HEK293 (cell line): ENCODE measurements at regions not wholly inside any gene's neighbourhood (a gene's known extent, or its start where the extent isn't known, plus 50 kb on each side); places are given as distances from the start of the nearest gene placed in this dataset.

Experiments used
- CTCF ChIA-PET: fragments of 350-600 bp; formaldehyde crosslinking; extraction: SDS; loops from one replicate; lab custom pipeline; 2021; ENCODE audit warnings: antibody characterized with exemption; lab: Yijun Ruan, JAX
- POLR2A ChIA-PET: fragments of 300-600 bp; formaldehyde crosslinking; extraction: SDS; loops from one replicate; lab custom pipeline; 2020; ENCODE audit warnings: antibody characterized with exemption, inconsistent platforms; lab: Yijun Ruan, JAX
- H3K27ac ChIP-seq: fragments of 200-500 bp; sonication (Bioruptor generic); 2 replicates; pipeline ENCODE4 v1.5.1; 2014; ENCODE audit warnings: low read depth, low read length, control low read depth, inconsistent platforms; ENCODE audit errors: extremely low read depth
- H3K36me3 ChIP-seq, 2 experiments: fragments of 200-500 bp in 1 of 2; sonication (Bioruptor generic) in 1 of 2; 1 replicate in 1 of 2; 2 replicates in 1 of 2; pipeline ENCODE4 v1.5.1; 2014 to 2017; ENCODE audit warnings: inconsistent platforms in 2 of 2, low read length in 2 of 2; ENCODE audit not compliant: control insufficient read depth in 2 of 2, insufficient read depth in 1 of 2
- H3K4me1 ChIP-seq: fragments of 200-500 bp; sonication (Bioruptor generic); 2 replicates; pipeline ENCODE4 v1.5.1; 2014; ENCODE audit warnings: mild to moderate bottlenecking, low read length, inconsistent platforms; ENCODE audit not compliant: control insufficient read depth, insufficient read depth
- H3K4me3 ChIP-seq: 2 replicates; pipeline ENCODE4 v1.5.1; 2011; ENCODE audit warnings: low read depth, mild to moderate bottlenecking, control low read depth, low read length, moderate library complexity
- H3K9me3 ChIP-seq: fragments of 200-500 bp; sonication (Bioruptor generic); 2 replicates; pipeline ENCODE4 v1.5.1; 2014; ENCODE audit warnings: low read depth, low read length, inconsistent platforms; ENCODE audit not compliant: control insufficient read depth, insufficient read depth
- GFI1B ChIP-seq: fragments of 450-650 bp; formaldehyde crosslinking; IDR thresholded peaks from 2 replicates; pipeline ENCODE4 v1.5.1; 2016; ENCODE audit warnings: missing biosample characterization, missing genetic modification characterization
- GLIS1 ChIP-seq: fragments of 450-650 bp; formaldehyde crosslinking; IDR thresholded peaks from 2 replicates; pipeline ENCODE4 v1.5.1; 2016; ENCODE audit warnings: missing biosample characterization, missing genetic modification characterization
- PRDM2 ChIP-seq: fragments of 450-650 bp; formaldehyde crosslinking; IDR thresholded peaks from 2 replicates; pipeline ENCODE4 v1.5.1; 2016; ENCODE audit warnings: missing biosample characterization, missing genetic modification characterization, borderline replicate concordance
- RBAK ChIP-seq: fragments of 450-650 bp; formaldehyde crosslinking; IDR thresholded peaks from 2 replicates; pipeline ENCODE4 v1.5.1; 2016; ENCODE audit warnings: missing biosample characterization, missing genetic modification characterization
- SCRT2 ChIP-seq: fragments of 450-650 bp; formaldehyde crosslinking; IDR thresholded peaks from 2 replicates; pipeline ENCODE4 v1.5.1; 2016; ENCODE audit warnings: missing biosample characterization, missing genetic modification characterization
- TCF7L2 ChIP-seq: IDR thresholded peaks from 2 replicates; pipeline ENCODE4 v1.6.1; 2011; ENCODE audit warnings: low read depth, mild to moderate bottlenecking, inconsistent platforms, low read length, moderate library complexity, borderline replicate concordance
- WT1 ChIP-seq: fragments of 450-650 bp; formaldehyde crosslinking; IDR thresholded peaks from 2 replicates; pipeline ENCODE4 v1.5.1; 2016; ENCODE audit warnings: missing biosample characterization, missing genetic modification characterization
- ZNF155 ChIP-seq: fragments of 450-650 bp; formaldehyde crosslinking; IDR thresholded peaks from 2 replicates; pipeline ENCODE4 v1.5.1; 2016; ENCODE audit warnings: missing biosample characterization, missing genetic modification characterization
- ZNF214 ChIP-seq: fragments of 450-650 bp; formaldehyde crosslinking; IDR thresholded peaks from 2 replicates; pipeline ENCODE4 v1.5.1; 2017; ENCODE audit warnings: missing biosample characterization, mild to moderate bottlenecking, missing genetic modification characterization, borderline replicate concordance
- ZNF221 ChIP-seq: fragments of 450-650 bp; formaldehyde crosslinking; IDR thresholded peaks from 2 replicates; pipeline ENCODE4 v1.5.1; 2017; ENCODE audit warnings: missing biosample characterization, missing genetic modification characterization, borderline replicate concordance
- ZNF266 ChIP-seq: fragments of 450-650 bp; formaldehyde crosslinking; IDR thresholded peaks from 2 replicates; pipeline ENCODE4 v1.5.1; 2016; ENCODE audit warnings: missing biosample characterization, missing genetic modification characterization, low read depth
- ZNF274 ChIP-seq, 2 experiments: fragments of 200-500 bp in 1 of 2; fragments of 450-650 bp in 1 of 2; sonication (Bioruptor generic) in 1 of 2; formaldehyde crosslinking in 1 of 2; IDR thresholded peaks; 2 replicates each; pipeline versions ENCODE4 v1.5.1 to v1.6.1; 2014 to 2016; ENCODE audit warnings: borderline replicate concordance in 1 of 2, inconsistent platforms in 1 of 2, low read length in 1 of 2, missing biosample characterization in 1 of 2, missing genetic modification characterization in 1 of 2
- ZNF292 ChIP-seq: fragments of 450-650 bp; formaldehyde crosslinking; IDR thresholded peaks from 2 replicates; pipeline ENCODE4 v1.5.1; 2016; ENCODE audit warnings: low read depth, missing biosample characterization, missing genetic modification characterization, borderline replicate concordance
- ZNF324 ChIP-seq: fragments of 450-650 bp; formaldehyde crosslinking; IDR thresholded peaks from 2 replicates; pipeline ENCODE4 v1.5.1; 2016; ENCODE audit warnings: missing biosample characterization, missing genetic modification characterization
- ZNF350 ChIP-seq: fragments of 450-650 bp; formaldehyde crosslinking; IDR thresholded peaks from 2 replicates; pipeline ENCODE4 v1.5.0; 2017; ENCODE audit warnings: missing biosample characterization, mild to moderate bottlenecking, missing genetic modification characterization
- ZNF362 ChIP-seq: fragments of 450-650 bp; formaldehyde crosslinking; IDR thresholded peaks from 2 replicates; pipeline ENCODE4 v1.5.1; 2016; ENCODE audit warnings: missing biosample characterization, missing genetic modification characterization
- ZNF394 ChIP-seq: fragments of 450-650 bp; formaldehyde crosslinking; IDR thresholded peaks from 2 replicates; pipeline ENCODE4 v1.5.1; 2016; ENCODE audit warnings: missing biosample characterization, missing genetic modification characterization, mild to moderate bottlenecking, moderate library complexity, borderline replicate concordance
- ZNF433 ChIP-seq: fragments of 450-650 bp; formaldehyde crosslinking; IDR thresholded peaks from 2 replicates; pipeline ENCODE4 v1.5.1; 2016; ENCODE audit warnings: missing biosample characterization, missing genetic modification characterization, low read depth
- ZNF621 ChIP-seq: fragments of 450-650 bp; formaldehyde crosslinking; IDR thresholded peaks from 2 replicates; pipeline ENCODE4 v1.5.1; 2017; ENCODE audit warnings: missing biosample characterization, missing genetic modification characterization
- ZNF785 ChIP-seq: fragments of 450-650 bp; formaldehyde crosslinking; IDR thresholded peaks from 2 replicates; pipeline ENCODE4 v1.5.1; 2016; ENCODE audit warnings: missing biosample characterization, missing genetic modification characterization
- ZSCAN18 ChIP-seq: fragments of 450-650 bp; formaldehyde crosslinking; IDR thresholded peaks from 2 replicates; pipeline ENCODE4 v1.5.1; 2016; ENCODE audit warnings: missing biosample characterization, missing genetic modification characterization

GRCh38 chr3:107307205-107307604 is 70.0 kb upstream of the CCDC54 start:
- TF ChIP-seq ZNF621 (tag by site-specific recombination) (no peak), GFI1B (tag by site-specific recombination) (no peak), WT1 (no peak), ZNF350 (no peak), TCF7L2 (no peak), ZNF221 (tag by site-specific recombination) (no peak), SCRT2 (tag by site-specific recombination) (no peak), ZSCAN18 (tag by site-specific recombination) (no peak), RBAK (tag by site-specific recombination) (no peak), ZNF362 (tag by site-specific recombination) (no peak), ZNF785 (no peak), ZNF394 (tag by site-specific recombination) (no peak), GLIS1 (tag by site-specific recombination) (no peak), ZNF433 (tag by site-specific recombination) (no peak), PRDM2 (tag by site-specific recombination) (no peak), ZNF324 (tag by site-specific recombination) (no peak)
- Histone ChIP-seq H3K27ac (no peak overlapping the region), H3K9me3 (no peaks in the 10 kb centered on the region), H3K36me3 (no peaks in the 10 kb centered on the region), H3K4me3 (no peak overlapping the region), H3K4me1 (no peaks in the 10 kb centered on the region)
- ChIA-PET CTCF (no interaction called here), POLR2A (no interaction called here)

GRCh38 chr3:107308716-107309115 is 68.5 kb upstream of the CCDC54 start:
- ChIA-PET CTCF (interaction anchor here (0.5 to 1.0 kb wide), 2 partner anchors 22 to 121 kb away, joined by 3 to 5 read pairs; no protein-coding TSS in a partner anchor), POLR2A (no interaction called here)
- Histone ChIP-seq H3K4me3 (no peak overlapping the region), H3K27ac (no peak overlapping the region), H3K9me3 (no peaks in the 10 kb centered on the region), H3K36me3 (no peaks in the 10 kb centered on the region), H3K4me1 (no peaks in the 10 kb centered on the region)
- no peak for TF ChIP-seq ZNF266 (tag by site-specific recombination)
- no peak for TF ChIP-seq ZNF274 (IDR thresholded peaks at IDR 0.05; ENCODE audit: low read length)
- TF ChIP-seq ZNF274 (tag by site-specific recombination; IDR thresholded peaks at IDR 0.05; ENCODE audit: borderline replicate concordance), result no peak
- no peak for TF ChIP-seq ZNF292 (tag by site-specific recombination)
- no peak for TF ChIP-seq PRDM2 (tag by site-specific recombination)
- TF ChIP-seq ZNF155, result no peak
- no peak for TF ChIP-seq ZNF214 (tag by site-specific recombination)
